Stimulated activated CD8-positive, alpha-beta memory T cell treated with anti-CD3 and anti-CD28 coated beads, Interleukin-7, amount 100 ng/mL, for 24 hours (primary cell): ENCODE measurements at regions not wholly inside any gene's neighbourhood (a gene's known extent, or its start where the extent isn't known, plus 50 kb on each side); places are given as distances from the start of the nearest gene placed in this dataset.
"Not testable (repeated sequence)": the region's sequence is repeated elsewhere in the genome, so short reads cannot be mapped to it uniquely, and the experiment has no call there.

Experiments
- DNase-seq: peaks from one replicate; pipeline ENCODE4 v3.0.0-alpha.2; 2020; ENCODE audit warnings: low read depth

DNA sequence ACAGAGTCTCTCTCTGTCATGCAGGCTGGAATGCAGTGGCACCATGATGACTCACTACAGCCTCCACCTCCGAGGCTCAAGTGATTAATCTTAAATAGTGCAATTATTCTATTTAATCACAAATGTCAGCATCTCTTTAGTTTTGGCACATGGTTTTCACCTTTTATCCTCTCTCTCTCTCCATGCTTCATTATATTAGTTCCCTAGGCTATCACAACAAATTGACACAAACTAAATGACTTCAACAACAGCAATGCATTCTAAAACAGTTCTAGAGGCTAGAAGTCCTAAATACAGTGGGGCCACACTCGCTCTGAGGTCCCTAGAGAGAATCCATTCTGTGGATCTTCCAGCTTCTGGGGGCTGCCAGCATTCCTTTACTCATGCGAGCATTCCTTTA, 178.2 kb upstream of the ZNG1F start:
- DNase-seq, result not testable (repeated sequence)

DNA sequence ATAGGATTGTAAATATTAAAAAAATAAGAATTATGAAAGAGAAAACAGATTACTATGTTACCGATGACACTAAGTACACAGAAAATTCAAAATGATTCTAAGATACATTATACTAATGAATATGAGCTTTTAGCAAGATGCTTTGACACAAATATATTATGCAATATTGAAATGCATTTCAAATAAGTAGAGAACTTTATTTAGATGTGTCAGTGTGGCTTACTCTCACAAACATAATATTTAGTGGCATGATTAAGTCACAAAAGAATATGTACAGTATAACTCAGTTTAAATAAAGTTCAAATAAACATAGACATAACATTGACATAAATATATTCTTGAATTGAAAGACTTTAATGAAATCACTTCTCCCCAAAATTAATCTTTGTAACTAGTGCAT, 172.7 kb upstream of the ZNG1F start:
- DNase-seq, result not testable (repeated sequence)

DNA sequence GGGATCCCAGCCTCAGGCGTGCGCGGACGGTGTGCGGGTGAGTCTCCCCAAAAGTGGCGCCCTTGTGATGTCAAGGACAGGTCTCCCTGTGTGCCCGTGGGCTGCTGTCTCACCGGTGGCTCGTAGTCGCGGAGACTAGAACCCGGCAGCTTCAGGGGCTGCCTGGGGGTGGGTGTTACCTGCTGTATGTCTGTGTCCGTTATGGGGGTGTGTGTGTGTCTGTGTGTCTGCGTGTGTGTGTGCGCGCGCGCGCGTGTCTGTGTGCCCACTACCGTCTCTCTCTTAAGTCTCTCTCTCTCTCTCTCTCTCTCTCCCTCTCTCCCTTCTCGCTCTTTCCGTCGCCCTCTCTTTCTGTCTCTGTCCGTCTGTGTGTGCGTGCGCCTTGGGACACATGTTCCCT, 170.0 kb upstream of the ZNG1F start:
- not testable (repeated sequence) for DNase-seq

DNA sequence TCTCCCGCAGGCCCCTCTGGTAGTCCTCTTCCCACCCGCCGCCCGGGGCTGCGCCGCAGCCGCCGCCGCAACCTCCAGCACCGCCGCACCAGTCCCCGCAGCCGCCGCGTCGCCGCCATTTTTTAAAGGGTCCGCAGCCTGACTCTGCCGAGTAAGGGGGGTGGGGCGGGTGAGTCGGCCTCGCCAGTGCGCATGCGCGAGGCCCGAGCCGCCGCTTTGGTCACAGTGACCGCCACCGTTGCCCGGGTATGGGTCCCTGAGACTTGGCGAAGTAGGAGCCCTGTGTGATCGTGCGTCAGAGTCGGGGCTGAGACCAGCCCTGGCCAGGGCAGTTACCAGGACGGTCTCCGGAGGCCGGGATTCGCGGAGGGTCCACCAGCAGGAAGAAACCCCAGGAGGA, 169.6 kb upstream of the ZNG1F start:
- DNase-seq, result peak; percentile 75

DNA sequence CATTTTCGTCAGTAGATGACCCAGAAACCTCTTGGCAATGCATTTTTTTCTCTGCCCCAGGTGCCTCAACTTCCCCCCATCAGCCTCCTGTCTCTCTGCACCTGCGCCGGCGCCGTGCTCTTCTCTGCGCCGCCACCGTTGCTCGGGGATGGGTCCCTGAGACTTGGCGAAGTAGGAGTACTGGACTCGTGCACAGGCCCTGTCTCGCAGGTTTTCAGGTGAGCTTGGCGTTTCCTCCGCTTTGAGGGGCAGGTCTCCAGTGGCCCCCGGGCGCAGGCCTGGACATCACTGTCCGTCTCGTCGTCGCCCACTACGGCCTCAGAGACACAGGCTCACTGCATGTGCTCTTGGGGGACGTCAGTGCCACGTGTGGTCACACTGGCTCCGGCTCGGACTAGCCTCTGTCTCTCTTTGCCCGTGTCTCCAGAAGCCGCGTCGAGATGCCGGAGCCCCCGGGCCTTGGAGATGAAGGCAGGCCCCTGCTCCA, 168.8 kb upstream of the ZNG1F start:
- DNase-seq, result not testable (repeated sequence)

DNA sequence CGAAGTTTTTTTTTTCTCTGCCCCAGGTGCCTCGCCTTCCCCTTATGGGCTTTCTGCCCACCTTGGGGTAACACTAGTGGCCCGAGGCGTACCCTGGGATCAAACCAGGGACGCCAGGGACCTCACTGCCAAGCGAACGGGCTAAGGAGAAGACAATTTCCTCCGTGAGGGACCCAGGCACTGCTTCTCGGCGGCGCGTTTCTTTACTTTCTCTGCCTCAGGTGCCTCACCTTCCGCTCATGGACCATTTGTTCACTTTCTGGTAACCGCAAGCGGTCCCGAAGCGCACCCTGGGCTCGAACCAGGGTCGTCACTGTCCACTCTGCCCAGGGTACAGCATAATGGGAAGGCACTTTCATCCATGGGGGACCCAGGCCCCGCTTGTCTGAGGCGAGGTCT, 168.2 kb upstream of the ZNG1F start:
- not testable (repeated sequence) for DNase-seq

DNA sequence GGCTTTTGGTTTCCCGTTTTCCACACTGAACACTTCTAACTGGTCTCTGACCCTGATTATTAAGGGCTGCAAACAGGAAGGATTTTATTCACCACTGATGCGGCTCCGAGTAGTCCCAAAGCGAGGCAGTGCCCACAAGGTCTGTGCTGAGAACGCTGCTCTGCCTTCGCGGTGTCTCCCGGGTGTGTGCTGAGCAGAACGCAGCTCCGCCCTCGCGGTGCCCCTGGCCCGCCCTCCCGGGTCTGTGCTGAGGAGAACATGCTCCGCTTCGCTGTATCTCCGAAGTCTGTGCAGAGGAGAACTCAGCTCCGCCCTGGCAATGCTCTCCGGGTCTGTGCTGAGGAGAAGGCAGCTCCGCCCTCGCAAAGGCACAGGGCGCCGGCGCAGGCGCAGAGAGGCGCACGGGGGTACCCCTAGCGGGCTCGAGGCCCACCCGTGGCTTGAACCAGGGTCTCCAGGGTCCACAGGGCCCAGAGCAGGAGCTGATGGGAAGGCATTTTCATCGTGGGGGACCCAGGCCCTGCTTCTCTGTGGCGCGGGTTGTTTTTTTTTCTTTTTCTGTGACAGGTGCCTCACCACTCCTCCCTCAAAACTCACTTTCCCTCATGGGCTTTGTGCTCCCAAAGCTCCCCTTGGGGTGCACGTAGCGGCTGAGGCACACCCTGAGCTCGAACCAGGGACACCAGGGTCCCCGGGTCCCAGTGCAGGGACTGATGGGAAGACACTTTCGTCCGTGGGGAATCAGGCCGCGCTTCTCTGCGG, 167.7 kb upstream of the ZNG1F start:
- DNase-seq, result peak; percentile 73

DNA sequence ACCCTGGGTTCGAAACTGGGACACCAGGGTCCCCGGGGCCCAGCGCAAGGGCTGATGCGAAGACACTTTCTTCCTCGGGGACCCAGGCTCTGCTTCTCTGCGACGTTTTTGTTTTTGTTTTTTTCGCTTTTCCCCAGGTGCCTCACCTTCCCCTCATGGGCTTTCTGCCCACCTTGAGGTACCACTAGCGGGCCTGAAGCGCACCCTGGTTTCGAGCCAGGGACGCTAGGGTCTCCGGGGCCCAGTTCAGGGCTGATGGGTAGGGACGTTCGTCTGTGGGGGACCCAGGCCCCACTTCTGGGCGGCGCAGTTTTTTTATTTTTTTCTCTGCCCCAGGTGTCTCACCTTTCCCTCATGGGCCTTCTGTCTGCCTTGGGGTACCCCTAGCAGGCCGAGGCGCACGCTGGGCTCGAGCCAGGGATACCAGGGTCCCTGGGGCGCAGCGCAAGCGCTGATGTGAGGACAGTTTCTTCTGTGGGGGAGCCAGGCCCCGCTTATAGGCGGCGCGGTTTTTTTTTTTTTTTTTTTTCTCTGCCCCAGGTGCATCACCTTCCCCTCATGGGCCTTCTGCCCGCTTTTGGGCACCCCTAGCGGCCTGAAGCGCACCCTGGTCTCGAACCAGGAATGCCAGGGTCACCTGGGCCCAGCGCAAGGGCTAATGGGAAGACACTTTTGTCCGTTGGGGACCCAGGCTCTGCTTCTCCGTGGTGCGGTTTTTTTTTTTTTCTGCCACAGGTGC, 166.8 kb upstream of the ZNG1F start:
- DNase-seq, result not testable (repeated sequence)

DNA sequence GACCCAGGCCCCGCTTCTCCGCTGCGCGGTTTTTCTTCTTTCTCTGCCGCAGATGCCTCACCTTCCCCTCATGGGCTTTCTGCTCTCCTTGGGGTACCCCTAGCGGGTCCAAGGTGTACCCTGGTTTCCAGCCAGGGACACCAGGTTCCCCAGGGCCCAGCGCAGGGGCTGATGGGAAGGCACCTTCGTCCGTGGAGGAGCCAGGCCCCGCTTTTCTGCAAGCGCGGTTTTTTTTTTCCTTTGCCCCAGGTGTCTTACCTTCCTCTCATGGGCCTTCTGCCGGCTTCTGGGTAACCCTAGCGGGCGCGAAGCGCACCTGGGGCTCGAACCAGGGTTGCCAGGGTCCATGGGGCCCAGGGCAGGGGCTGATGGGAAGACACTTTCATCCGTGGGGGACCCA, 165.9 kb upstream of the ZNG1F start:
- DNase-seq, result not testable (repeated sequence)

DNA sequence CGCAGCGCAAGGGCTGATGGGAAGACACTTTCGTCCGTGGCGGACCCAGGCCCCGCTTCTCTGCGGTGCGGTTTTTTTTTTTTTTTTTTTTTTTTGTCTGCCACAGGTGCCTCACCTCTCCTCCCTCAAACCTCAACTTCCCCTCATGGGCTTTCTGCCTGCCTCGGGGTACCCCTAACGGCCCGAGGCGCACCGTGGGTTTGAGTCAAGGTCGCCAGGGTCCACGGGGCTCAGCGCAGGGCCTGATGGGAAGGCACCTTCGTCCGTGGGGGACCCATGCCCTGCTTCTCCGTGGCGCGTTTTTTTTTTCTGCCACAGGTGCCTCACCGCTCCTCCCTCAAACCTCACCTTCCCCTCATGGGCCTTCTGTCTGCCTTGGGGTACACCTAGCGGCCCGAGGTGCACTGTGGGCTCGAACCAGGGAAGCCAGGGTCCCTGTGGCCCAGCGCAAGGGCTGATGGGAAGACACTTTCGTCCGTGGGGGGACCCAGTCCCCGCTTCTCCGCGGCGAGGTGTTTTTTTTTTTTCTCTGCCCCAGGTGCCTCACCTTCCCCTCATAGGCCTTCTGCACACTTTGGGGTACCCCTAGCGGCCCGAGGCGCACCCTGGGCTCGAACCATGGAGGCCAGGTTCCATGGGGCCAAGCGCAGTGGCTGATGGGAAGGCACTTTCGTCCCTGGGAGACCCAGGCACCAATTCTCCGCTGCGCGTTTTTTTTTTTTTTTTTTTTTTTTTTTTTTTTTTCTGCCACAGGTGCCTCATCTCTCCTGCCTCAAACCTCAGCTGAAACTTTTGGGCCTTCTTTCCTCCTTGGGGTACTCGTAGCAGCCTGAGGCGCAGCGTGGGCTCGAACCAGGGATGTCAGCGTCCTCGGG, 165.2 kb upstream of the ZNG1F start:
- not testable (repeated sequence) for DNase-seq

DNA sequence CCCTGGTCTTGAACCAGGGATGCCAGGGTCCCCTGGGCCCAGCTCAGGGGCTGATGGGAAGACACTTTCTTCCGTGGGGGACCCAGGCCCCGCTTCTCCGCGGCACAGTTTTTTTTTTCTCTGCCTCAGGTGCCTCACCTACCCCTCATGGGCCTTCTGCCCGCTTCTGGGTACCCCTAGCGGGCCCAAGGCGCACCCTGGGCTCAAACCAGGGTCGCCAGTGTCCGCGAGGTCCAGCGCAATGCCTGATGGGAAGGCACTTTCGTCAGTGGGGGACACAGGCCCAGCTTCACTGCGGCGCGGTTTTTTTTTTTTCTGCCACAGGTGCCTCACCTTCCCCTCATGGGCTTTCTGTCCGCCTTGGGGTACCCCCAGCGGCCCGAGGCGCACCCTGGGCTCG, 163.9 kb upstream of the ZNG1F start:
- DNase-seq, result not testable (repeated sequence)

DNA sequence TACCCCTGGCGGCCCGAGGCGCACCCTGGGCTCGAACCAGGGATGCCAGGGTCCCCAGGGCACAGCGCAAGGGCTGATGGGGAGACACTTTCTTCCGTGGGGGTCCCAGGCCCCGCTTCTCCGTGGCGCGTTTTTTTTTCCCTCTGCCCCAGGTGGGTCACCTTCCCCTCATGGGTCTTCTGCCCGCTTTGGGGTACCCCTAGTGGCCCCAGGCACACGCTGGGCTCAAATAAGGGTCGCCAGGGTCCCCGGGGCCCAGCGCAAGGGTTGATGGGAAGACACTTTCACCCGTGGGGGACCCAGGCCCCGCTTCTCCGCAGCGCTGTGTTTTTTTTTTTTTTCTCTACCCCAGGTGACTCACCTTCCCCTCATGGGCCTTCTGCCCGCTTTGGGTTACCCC, 163.3 kb upstream of the ZNG1F start:
- DNase-seq, result not testable (repeated sequence)

DNA sequence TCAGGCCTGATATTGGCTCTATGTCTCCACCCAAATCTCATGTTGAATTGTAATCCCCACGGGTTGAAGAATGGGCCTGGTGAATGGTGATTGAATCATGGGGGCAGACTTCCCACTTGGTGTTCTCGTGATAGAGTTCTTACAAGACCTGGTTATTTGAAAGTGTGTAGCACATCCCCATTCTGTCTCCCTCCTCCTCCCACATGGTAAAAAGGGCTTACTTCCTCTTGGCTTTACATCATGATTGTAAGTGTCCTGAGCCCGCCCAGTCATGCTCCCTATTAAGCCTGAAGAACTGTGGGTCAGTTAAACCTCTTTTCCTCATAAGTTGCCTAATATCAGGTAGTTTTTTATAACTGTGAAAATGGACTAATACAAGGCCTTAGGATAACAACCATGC, 158.8 kb upstream of the ZNG1F start:
- not testable (repeated sequence) for DNase-seq

DNA sequence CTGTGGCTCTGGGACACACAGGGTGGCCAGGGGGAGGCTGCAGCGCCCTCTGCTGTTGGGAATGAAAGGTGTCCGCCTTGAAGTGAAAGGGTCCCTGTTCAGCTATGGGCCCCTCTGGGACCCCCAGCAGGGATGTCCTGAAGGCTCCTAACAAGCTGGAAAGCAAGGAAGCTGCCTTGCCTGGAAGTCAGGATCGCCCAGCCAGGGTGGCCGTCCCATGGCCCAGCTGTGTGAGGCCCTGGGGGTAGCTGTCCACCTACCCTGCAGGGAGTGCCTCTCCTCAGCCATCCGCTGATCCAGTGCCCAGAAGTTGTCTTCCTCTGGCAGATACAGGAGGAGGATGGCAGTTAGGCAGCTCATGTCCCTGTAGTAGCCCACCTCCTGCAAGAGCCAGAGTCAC, 143.4 kb upstream of the ZNG1F start:
- not testable (repeated sequence) for DNase-seq

DNA sequence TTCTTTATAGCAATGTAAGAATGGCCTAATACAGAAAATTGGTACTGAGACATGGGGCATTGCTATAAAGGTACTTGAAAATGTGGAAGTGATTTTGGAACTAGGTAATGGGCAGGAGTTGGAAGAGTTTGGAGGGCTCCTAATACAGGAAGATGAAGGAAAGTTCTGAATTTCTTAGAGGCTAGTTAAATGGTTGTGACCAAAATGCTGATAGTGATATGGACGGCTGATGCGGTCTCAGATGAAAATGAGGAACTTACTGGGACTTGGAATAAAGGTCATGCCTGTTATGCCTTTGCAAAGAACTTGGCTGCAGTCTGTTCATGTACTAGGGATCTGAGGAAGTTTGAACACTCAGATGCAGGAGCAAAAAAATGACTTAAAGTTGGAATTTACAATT, 132.2 kb upstream of the ZNG1F start:
- not testable (repeated sequence) for DNase-seq

DNA sequence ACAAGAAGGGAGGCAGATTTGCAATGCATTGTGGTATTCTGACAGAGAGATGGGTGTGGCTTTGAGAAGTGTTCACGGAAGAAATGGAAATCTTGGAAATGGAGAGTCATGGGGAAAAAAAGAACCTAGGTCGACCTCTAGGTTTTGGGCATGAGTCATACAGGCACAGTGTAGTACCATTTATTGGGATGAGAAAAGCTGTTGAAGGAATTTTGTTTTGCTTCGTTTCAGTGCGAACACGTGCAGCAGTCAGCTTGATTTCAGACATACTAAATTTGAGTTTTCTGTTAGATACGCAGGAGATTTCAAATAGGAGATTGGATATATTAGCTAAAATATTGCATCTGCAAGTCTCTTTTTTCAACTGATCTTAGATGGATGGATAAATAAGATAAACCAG, 119.8 kb upstream of the ZNG1F start:
- not testable (repeated sequence) for DNase-seq

DNA sequence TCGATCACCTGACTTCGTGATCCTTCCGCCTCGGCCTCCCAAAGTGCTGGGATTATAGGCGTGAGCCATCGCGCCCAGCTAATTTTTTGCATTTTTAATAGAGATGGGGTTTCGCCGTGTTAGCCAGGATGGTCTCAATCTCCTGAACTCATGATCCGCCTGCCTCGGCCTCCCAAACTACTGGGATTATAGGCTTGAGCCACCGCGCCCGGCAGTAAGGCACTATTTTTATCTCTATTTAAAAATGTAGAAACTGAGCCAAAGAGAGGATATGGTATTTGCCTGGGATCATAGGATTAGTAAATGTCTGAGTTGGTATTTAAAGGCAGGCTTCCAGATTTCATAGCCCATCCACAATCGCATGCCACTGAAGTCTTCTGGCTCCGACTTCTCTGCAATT, 96.6 kb upstream of the ZNG1F start:
- not testable (repeated sequence) for DNase-seq

DNA sequence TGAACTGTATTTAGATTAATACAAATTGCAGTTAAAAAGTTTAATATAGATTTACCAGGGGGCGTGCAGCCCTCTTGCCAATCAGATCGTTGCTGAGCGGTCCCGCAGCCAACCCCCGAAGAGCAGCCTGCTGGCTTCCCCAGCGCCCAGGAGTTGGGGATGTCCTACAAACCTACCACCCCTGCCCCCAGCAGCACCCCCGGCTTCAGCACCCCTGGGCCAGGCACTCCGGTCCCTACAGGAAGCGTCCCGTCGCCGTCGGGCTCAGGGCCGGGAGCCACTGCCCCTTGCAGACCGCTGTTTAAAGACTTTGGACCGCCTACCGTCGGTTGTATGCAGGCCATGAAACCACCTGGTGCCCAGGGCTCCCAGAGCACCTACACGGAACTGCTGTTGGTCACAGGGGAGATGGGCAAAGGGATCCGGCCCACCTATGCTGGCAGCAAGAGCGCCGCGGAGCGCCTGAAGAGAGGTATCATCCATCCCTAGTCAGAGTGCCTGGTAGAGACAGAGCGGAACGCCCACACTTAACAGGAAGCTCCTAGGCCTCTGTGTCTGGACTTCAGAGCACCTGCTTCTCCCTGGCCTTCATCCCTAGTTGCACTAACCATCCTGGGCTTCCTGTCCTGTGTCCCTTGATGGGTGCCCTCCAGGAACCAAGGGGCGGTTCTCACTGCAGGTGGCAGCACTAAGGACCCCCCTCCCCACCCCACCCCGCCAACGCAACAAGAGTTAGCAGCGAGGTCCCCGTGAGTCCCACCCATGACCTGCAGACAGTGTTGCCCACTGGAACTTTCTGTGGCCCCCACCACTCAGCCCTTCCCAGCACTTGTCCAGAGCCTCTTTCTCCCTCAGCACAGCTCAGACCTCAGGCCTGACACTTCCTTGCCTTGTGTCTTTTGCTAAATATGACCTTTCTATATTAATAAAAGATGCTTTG, 91.5 kb upstream of the ZNG1F start:
- not testable (repeated sequence) for DNase-seq

DNA sequence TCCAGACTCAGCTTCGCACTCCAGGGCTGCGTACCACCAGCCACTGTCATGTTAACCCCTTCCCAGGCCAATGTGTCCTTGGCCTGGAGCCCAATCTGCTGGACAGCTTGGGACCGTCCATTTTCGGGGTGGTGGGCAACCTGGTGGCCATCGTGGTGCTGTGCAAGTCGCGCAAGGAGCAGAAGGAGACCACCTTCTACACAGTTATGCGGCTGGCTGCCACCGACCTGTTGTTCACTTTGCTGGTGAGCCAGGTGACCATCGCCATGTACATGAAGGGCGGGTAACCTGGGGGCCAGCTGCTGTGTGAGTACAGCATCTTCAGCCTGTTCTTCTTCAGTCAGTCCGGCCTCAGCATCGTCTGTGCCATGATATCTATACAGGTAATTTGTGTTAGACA, 90.3 kb upstream of the ZNG1F start:
- DNase-seq, result not testable (repeated sequence)

DNA sequence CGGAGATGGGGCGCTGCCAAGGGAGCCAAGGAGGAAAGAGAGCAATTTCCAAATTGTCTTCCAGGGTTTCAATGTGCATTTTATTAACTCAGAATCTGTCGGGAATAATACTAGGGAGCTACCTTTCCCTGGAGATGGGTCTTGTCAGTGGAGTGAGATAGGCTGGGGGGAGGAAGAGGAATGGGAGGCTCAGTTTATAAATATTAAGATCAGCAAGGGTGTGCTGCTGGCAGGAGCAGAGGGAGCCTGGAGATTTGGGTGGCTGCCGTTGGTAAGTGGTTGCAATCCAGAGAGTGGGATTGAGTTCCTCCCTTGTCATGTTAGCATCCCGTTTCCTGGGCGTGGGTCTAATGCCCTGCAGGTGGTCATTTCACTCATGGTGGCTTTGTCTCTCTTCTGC, 89.9 kb upstream of the ZNG1F start:
- not testable (repeated sequence) for DNase-seq
